HEK293T (cell line): ENCODE measurements at regions not wholly inside any gene's neighbourhood (a gene's known extent, or its start where the extent isn't known, plus 50 kb on each side); places are given as distances from the start of the nearest gene placed in this dataset.

Source experiments
- BHLHE40 ChIP-seq: fragments of 450-650 bp; IDR thresholded peaks from 2 replicates; pipeline ENCODE4 v1.6.1; 2016; ENCODE audit warnings: mild to moderate bottlenecking, moderate library complexity, borderline replicate concordance
- ELF4 ChIP-seq: fragments of 450-650 bp; IDR thresholded peaks from 2 replicates; pipeline ENCODE4 v1.6.1; 2017; ENCODE audit warnings: antibody characterized with exemption
- FOXA1 ChIP-seq: fragments of 450-650 bp; IDR thresholded peaks from 2 replicates; pipeline ENCODE4 v1.6.1; 2016; ENCODE audit warnings: mild to moderate bottlenecking
- FOXK2 ChIP-seq: fragments of 450-650 bp; IDR thresholded peaks from 2 replicates; pipeline ENCODE4 v1.6.1; 2016; ENCODE audit warnings: mild to moderate bottlenecking
- FOXM1 ChIP-seq: fragments of 450-650 bp; IDR thresholded peaks from 2 replicates; pipeline ENCODE4 v1.6.1; 2017; ENCODE audit warnings: mild to moderate bottlenecking, borderline replicate concordance
- HDGF ChIP-seq: fragments of 450-650 bp; IDR thresholded peaks from 2 replicates; pipeline ENCODE4 v1.6.1; 2017; ENCODE audit warnings: antibody characterized with exemption, borderline replicate concordance
- L3MBTL2 ChIP-seq: fragments of 450-650 bp; conservative IDR thresholded peaks from 2 replicates; pipeline ENCODE4 v1.6.1; 2016; ENCODE audit warnings: mild to moderate bottlenecking
- SP1 ChIP-seq: fragments of 450-650 bp; IDR thresholded peaks from 2 replicates; pipeline ENCODE4 v1.6.1; 2017
- SUZ12 ChIP-seq: fragments of 450-650 bp; IDR thresholded peaks from 2 replicates; pipeline ENCODE4 v1.6.1; 2016; ENCODE audit warnings: mild to moderate bottlenecking
- TARDBP ChIP-seq: fragments of 450-650 bp; IDR thresholded peaks from 2 replicates; pipeline ENCODE4 v1.6.1; 2016
- ZNF384 ChIP-seq: fragments of 450-650 bp; IDR thresholded peaks from 2 replicates; pipeline ENCODE4 v1.6.1; 2016

DNA sequence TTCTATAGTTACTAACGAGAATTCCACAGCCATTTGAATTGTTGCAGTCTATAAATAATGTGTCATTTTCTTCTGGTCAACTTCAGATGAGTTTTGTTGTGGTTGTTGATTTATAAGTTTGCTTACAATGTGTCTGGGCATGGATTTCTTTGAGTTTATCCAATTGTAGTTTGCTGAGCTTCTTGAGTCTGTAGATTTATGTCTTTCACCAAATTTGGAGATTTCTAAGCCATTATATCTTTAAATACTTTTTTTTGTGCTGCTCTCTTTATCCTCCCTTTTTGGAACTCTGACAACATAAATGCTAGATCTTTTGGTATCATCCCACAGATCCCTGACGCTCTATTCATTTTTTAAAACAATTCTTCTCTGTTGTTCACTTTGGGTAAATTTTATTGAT, 63.2 kb upstream of the NDUFB4 start:
- TF ChIP-seq L3MBTL2 (no peak), ZNF384 (no peak), SP1 (no peak), BHLHE40 (no peak), SUZ12 (no peak), TARDBP (no peak), FOXM1 (no peak), ELF4 (no peak), FOXK2 (no peak), FOXA1 (no peak), HDGF (no peak)
